ENCODE measurements at regions not wholly inside any gene's neighbourhood (a gene's known extent, or its start where the extent isn't known, plus 50 kb on each side); places are given as distances from the start of the nearest gene placed in this dataset.

GRCh38 chr17:72432143-72432621, 311.4 kb downstream of the SOX9 start:
- Histone ChIP-seq H3K4me1 (ENCODE audit: control insufficient read depth in 3 of 3, insufficient read depth in 3 of 3, low read length in 3 of 3) (no peaks in the 10 kb centered on the region), H3K27ac (ENCODE audit: low read depth, low read length) (no peak overlapping the region), H3K9ac (ENCODE audit: low read depth in 1 of 3, low read length in 3 of 3) (no peak overlapping the region), H3K9me3 (ENCODE audit: control insufficient read depth in 3 of 3, low read length in 3 of 3) (no peaks in the 10 kb centered on the region), H3K27me3 (ENCODE audit: control insufficient read depth in 3 of 3, insufficient read depth in 3 of 3, low read length in 3 of 3) (no peaks in the 10 kb centered on the region), H3K36me3 (ENCODE audit: control insufficient read depth in 3 of 3, insufficient read depth in 3 of 3, low read length in 3 of 3) (no peaks in the 10 kb centered on the region), H3K4me3 (ENCODE audit: low read length in 3 of 3) (no peak overlapping the region)

DNA sequence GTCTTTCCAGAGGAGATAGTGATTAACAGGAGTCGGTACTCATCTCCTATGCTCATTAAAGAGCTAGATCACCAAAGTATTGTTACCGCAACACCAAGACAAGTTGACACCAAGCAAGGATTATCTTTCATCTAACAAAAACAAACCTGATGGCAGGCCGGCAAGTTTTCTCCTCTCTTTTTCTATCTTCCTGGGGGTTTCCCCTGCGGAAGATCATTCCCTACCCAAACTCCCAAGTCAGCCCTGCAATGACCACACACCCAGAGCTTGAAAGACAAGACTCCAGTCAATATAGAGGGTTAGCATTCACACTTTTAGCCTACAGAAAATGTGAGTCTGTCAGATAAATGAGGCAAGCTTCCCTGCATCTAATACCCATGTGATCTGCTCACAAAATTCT, 312.1 kb downstream of the SOX9 start:
- Histone ChIP-seq H3K4me3 (ENCODE audit: low read length in 3 of 3) (no peak overlapping the region), H3K4me1 (ENCODE audit: control insufficient read depth in 3 of 3, insufficient read depth in 3 of 3, low read length in 3 of 3) (no peaks in the 10 kb centered on the region), H3K36me3 (ENCODE audit: control insufficient read depth in 3 of 3, insufficient read depth in 3 of 3, low read length in 3 of 3) (no peaks in the 10 kb centered on the region), H3K9ac (ENCODE audit: low read depth in 1 of 3, low read length in 3 of 3) (no peak overlapping the region), H3K27me3 (ENCODE audit: control insufficient read depth in 3 of 3, insufficient read depth in 3 of 3, low read length in 3 of 3) (no peaks in the 10 kb centered on the region), H3K27ac (ENCODE audit: low read depth, low read length) (no peak overlapping the region), H3K9me3 (ENCODE audit: control insufficient read depth in 3 of 3, low read length in 3 of 3) (no peaks in the 10 kb centered on the region)

DNA sequence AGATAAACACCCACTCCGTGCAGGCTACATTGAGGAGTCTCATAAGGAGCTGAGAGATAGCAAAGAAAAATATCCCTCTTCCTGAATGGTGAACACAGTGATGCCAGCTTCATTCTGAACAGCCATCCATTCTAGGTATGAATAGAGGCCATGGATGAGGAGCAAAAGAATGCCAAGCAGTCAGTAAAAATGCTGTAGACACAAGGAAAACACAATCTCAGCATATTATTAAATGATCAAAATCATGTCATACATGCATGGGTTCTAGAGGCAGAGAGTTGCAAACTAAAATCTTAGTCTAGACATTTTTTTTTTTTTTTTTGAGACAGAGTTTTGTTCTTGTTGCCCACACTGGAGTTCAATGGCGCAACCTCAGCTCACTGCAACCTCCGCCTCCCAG, 313.0 kb downstream of the SOX9 start:
- Histone ChIP-seq H3K36me3 (ENCODE audit: control insufficient read depth in 3 of 3, insufficient read depth in 3 of 3, low read length in 3 of 3) (no peaks in the 10 kb centered on the region), H3K4me3 (ENCODE audit: low read length in 3 of 3) (no peak overlapping the region), H3K9ac (ENCODE audit: low read depth in 1 of 3, low read length in 3 of 3) (no peak overlapping the region), H3K4me1 (ENCODE audit: control insufficient read depth in 3 of 3, insufficient read depth in 3 of 3, low read length in 3 of 3) (no peaks in the 10 kb centered on the region), H3K27ac (ENCODE audit: low read depth, low read length) (no peak overlapping the region), H3K9me3 (ENCODE audit: control insufficient read depth in 3 of 3, low read length in 3 of 3) (no peaks in the 10 kb centered on the region), H3K27me3 (ENCODE audit: control insufficient read depth in 3 of 3, insufficient read depth in 3 of 3, low read length in 3 of 3) (no peaks in the 10 kb centered on the region)

- H3K4me3 ChIP-seq (ENCODE audit: low read length in 3 of 3): no peak overlapping the region
- H3K4me1 ChIP-seq (ENCODE audit: control insufficient read depth in 3 of 3, insufficient read depth in 3 of 3, low read length in 3 of 3): no peaks in the 10 kb centered on the region
- H3K27me3 ChIP-seq (ENCODE audit: control insufficient read depth in 3 of 3, insufficient read depth in 3 of 3, low read length in 3 of 3): no peaks in the 10 kb centered on the region
- no peak overlapping the region for H3K27ac ChIP-seq (ENCODE audit: low read depth, low read length)
- no peak overlapping the region for H3K9ac ChIP-seq (ENCODE audit: low read depth in 1 of 3, low read length in 3 of 3)
- H3K36me3 ChIP-seq (ENCODE audit: control insufficient read depth in 3 of 3, insufficient read depth in 3 of 3, low read length in 3 of 3): no peaks in the 10 kb centered on the region
- no peaks in the 10 kb centered on the region for H3K9me3 ChIP-seq (ENCODE audit: control insufficient read depth in 3 of 3, low read length in 3 of 3)
These were observed 313.8 kb downstream of the SOX9 start for GRCh38 chr17:72434581-72434980.

DNA sequence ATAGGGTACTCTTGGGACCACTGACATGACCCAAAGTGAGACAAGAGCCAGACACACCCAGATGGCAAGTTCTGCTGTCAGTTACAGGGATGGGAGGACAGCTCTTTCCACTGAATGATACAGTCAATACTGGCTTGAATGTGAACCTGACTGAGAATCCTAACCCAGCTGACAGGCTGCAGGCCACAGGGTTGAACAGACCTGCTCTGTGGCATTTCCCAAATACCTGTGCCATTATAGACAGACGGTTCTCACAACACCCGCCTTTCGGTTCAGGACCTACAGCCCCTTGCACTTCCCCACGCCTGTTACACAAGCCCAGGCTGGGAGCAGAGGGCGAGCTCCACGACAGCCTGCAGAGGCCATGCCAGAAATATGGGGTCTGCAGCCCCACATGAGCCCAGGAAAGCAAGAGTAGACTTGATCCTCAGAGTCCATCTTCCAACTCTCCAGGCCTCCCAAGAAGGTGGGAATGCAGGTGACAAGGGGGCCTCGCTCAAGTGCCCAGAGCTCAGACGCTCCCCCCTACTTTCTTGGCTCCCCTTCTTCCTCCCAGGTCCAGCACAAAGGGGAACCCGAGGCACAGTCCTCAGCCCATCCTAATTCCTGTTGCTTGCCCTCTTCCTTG, 314.3 kb downstream of the SOX9 start:
- Histone ChIP-seq H3K9me3 (ENCODE audit: control insufficient read depth in 3 of 3, low read length in 3 of 3) (no peaks in the 10 kb centered on the region), H3K4me1 (ENCODE audit: control insufficient read depth in 3 of 3, insufficient read depth in 3 of 3, low read length in 3 of 3) (no peaks in the 10 kb centered on the region), H3K27ac (ENCODE audit: low read depth, low read length) (no peak overlapping the region), H3K36me3 (ENCODE audit: control insufficient read depth in 3 of 3, insufficient read depth in 3 of 3, low read length in 3 of 3) (no peaks in the 10 kb centered on the region), H3K9ac (ENCODE audit: low read depth in 1 of 3, low read length in 3 of 3) (no peak overlapping the region), H3K4me3 (ENCODE audit: low read length in 3 of 3) (no peak overlapping the region), H3K27me3 (ENCODE audit: control insufficient read depth in 3 of 3, insufficient read depth in 3 of 3, low read length in 3 of 3) (no peaks in the 10 kb centered on the region)

DNA sequence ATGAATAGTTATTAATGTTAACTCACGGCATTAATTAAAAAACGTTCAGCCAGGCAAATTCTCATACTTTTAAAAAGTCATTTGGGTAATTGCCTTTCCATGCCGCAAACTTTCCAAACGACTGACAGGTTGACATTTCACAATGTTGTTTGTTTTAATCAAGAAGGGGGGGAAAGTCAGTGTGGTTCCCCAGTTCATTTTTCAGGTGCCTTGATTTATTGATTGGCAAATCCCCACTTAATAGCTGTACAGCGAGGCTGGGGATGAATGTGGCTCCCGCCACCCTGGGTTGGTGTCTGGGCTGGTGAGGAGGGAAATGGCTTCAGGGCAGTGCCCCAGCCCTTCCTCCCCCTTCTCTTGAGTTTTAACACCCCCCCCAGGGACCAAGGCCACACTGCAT, 318.0 kb downstream of the SOX9 start:
- Histone ChIP-seq H3K27me3 (ENCODE audit: control insufficient read depth in 3 of 3, insufficient read depth in 3 of 3, low read length in 3 of 3) (peaks cover 0 to 3% (median 0%) of the 10 kb centered on the region in 3 donors), H3K27ac (ENCODE audit: low read depth, low read length) (no peak overlapping the region), H3K4me1 (ENCODE audit: control insufficient read depth in 3 of 3, insufficient read depth in 3 of 3, low read length in 3 of 3) (no peaks in the 10 kb centered on the region), H3K4me3 (ENCODE audit: low read length in 3 of 3) (no peak overlapping the region), H3K36me3 (ENCODE audit: control insufficient read depth in 3 of 3, insufficient read depth in 3 of 3, low read length in 3 of 3) (no peaks in the 10 kb centered on the region), H3K9ac (ENCODE audit: low read depth in 1 of 3, low read length in 3 of 3) (no peak overlapping the region), H3K9me3 (ENCODE audit: control insufficient read depth in 3 of 3, low read length in 3 of 3) (no peaks in the 10 kb centered on the region)

DNA sequence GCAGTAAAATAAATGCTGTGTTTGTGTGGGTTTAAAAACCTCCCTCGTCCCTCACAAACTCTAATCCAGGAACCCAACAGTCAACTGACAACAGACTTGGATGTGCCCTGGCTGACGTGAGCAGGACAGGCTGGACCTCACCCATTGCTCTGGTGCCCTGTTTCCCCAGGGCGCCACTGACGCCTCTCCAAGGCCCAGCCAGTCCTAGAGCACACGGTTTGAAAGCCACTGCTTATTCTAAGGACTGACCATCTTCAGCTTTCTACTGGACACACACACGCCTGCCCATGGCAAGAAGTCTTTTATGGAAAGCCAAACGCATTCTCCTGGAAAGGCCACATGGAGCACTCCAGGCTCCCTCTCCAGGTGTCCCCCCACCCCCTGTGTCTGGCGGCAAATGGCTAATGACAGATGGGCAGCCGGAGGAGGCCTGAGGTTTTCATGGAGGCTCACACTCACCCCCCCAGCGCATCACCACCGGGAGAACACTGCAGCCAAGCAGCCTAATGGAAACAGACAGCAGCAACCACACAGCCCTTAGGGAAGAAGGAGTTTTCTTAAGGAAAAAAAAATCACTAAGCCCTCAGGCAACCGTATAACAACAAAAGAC, 319.2 kb downstream of the SOX9 start:
- Histone ChIP-seq H3K36me3 (ENCODE audit: control insufficient read depth in 3 of 3, insufficient read depth in 3 of 3, low read length in 3 of 3) (no peaks in the 10 kb centered on the region), H3K9ac (ENCODE audit: low read depth in 1 of 3, low read length in 3 of 3) (no peak overlapping the region), H3K27ac (ENCODE audit: low read depth, low read length) (no peak overlapping the region), H3K9me3 (ENCODE audit: control insufficient read depth in 3 of 3, low read length in 3 of 3) (no peaks in the 10 kb centered on the region), H3K4me3 (ENCODE audit: low read length in 3 of 3) (no peak overlapping the region), H3K4me1 (ENCODE audit: control insufficient read depth in 3 of 3, insufficient read depth in 3 of 3, low read length in 3 of 3) (no peaks in the 10 kb centered on the region), H3K27me3 (ENCODE audit: control insufficient read depth in 3 of 3, insufficient read depth in 3 of 3, low read length in 3 of 3) (peaks cover 0 to 3% (median 0%) of the 10 kb centered on the region in 3 donors)

DNA sequence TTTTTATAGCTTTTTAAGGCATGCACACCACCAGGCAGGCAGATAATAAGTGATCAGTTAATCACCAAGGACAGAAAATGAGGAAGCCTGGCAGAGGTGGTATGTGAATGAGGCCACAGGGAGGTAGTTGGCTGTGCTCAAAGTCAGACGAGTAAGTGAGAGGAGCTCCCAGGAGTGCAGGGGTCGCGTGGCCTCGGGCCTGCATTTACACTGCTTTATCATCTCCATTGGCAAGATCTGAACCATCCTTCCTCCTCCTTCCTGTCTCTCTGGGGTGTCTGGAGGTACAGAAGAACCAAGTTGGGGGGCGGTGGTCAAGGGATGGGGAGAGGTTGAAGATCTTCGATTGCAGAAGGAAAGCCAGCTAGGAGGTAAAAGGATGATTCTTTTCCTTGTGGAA, 320.1 kb downstream of the SOX9 start:
- no peak overlapping the region for H3K4me3 ChIP-seq (ENCODE audit: low read length in 3 of 3)

DNA sequence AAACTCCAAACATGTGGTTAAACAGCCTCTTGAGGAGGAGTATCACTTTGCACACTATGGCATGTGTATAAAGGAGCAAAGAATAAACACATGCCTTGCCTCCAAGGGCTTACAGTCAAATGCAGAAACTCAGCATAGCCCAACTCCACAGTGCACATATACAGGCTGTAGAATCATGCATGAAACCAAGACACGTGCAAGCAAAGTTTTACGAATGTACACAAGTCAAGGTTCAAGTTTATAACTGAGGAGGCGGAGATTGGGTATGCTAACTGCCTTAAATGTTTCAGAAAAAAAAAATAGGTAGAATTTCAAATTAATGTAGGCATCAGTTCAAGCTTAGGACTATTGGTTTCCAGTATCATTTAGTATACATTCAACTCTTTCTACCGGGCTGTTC, 321.1 kb downstream of the SOX9 start:
- Histone ChIP-seq H3K27ac (ENCODE audit: low read depth, low read length) (no peak overlapping the region), H3K36me3 (ENCODE audit: control insufficient read depth in 3 of 3, insufficient read depth in 3 of 3, low read length in 3 of 3) (no peaks in the 10 kb centered on the region), H3K27me3 (ENCODE audit: control insufficient read depth in 3 of 3, insufficient read depth in 3 of 3, low read length in 3 of 3) (peaks cover 0 to 3% (median 0%) of the 10 kb centered on the region in 3 donors), H3K9ac (ENCODE audit: low read depth in 1 of 3, low read length in 3 of 3) (no peak overlapping the region), H3K9me3 (ENCODE audit: control insufficient read depth in 3 of 3, low read length in 3 of 3) (no peaks in the 10 kb centered on the region), H3K4me1 (ENCODE audit: control insufficient read depth in 3 of 3, insufficient read depth in 3 of 3, low read length in 3 of 3) (no peaks in the 10 kb centered on the region), H3K4me3 (ENCODE audit: low read length in 3 of 3) (no peak overlapping the region)

More for the DNA sequence above, 320.1 kb downstream of the SOX9 start:
- no peaks in the 10 kb centered on the region for H3K4me1 ChIP-seq (ENCODE audit: control insufficient read depth in 3 of 3, insufficient read depth in 3 of 3, low read length in 3 of 3)
- H3K27me3 ChIP-seq (ENCODE audit: control insufficient read depth in 3 of 3, insufficient read depth in 3 of 3, low read length in 3 of 3): peaks cover 0 to 3% (median 0%) of the 10 kb centered on the region in 3 donors
- H3K36me3 ChIP-seq (ENCODE audit: control insufficient read depth in 3 of 3, insufficient read depth in 3 of 3, low read length in 3 of 3): no peaks in the 10 kb centered on the region
- H3K9me3 ChIP-seq (ENCODE audit: control insufficient read depth in 3 of 3, low read length in 3 of 3): no peaks in the 10 kb centered on the region
- H3K9ac ChIP-seq (ENCODE audit: low read depth in 1 of 3, low read length in 3 of 3): no peak overlapping the region
- no peak overlapping the region for H3K27ac ChIP-seq (ENCODE audit: low read depth, low read length)

DNA sequence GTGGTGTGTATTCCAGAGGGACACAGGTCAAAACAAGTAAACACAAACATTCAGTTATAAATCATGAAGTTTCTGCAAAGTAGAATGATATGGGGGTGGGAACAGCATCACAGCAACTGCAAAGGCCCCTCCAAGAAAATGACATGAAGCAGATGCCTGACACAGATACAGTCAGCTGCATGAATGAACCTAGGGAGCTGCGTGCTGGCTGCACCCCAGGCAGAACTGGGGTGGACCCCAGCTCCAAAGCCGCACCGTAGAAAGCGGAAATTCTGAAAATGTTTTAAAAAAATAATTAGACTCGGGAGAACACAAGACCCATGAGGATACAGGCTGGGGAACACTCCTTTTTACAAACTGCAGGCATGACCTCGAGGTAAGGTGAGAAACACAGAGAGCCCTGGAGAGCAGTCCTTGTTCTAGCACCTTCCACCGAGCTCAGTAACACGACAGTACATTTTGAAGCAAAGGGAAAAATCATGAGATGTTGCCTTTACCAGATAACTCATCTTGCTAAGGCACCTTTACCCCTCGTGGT, 323.8 kb downstream of the SOX9 start:
- peaks cover 0 to 3% (median 0%) of the 10 kb centered on the region in 3 donors for H3K27me3 ChIP-seq (ENCODE audit: control insufficient read depth in 3 of 3, insufficient read depth in 3 of 3, low read length in 3 of 3)
- H3K27ac ChIP-seq (ENCODE audit: low read depth, low read length): no peak overlapping the region

More for the DNA sequence above, 323.8 kb downstream of the SOX9 start:
- Histone ChIP-seq H3K4me3 (ENCODE audit: low read length in 3 of 3) (no peak overlapping the region), H3K36me3 (ENCODE audit: control insufficient read depth in 3 of 3, insufficient read depth in 3 of 3, low read length in 3 of 3) (no peaks in the 10 kb centered on the region), H3K9ac (ENCODE audit: low read depth in 1 of 3, low read length in 3 of 3) (no peak overlapping the region), H3K9me3 (ENCODE audit: control insufficient read depth in 3 of 3, low read length in 3 of 3) (no peaks in the 10 kb centered on the region), H3K4me1 (ENCODE audit: control insufficient read depth in 3 of 3, insufficient read depth in 3 of 3, low read length in 3 of 3) (no peaks in the 10 kb centered on the region)

Data from skeletal muscle tissue (tissue), 3 donors.